Breast epithelium (tissue), 4 donors: ENCODE measurements at regions not wholly inside any gene's neighbourhood (a gene's known extent, or its start where the extent isn't known, plus 50 kb on each side); places are given as distances from the start of the nearest gene placed in this dataset.

Experiments used
- DNase-seq, 2 donors: peaks; one replicate each; pipeline ENCODE4 v3.0.0-alpha.2; 2019; ENCODE audit warnings: low spot score in 2 of 2
- H3K27ac ChIP-seq, 2 donors: fragments of 200-600 bp; sonication (generic) in 1 of 2; one replicate each; pipeline ENCODE4 v1.5.1; 2016 to 2019; ENCODE audit warnings: mild to moderate bottlenecking in 1 of 2
- H3K27me3 ChIP-seq, 2 donors: fragments of 200-600 bp; sonication (generic) in 1 of 2; one replicate each; pipeline versions ENCODE4 v1.5.1 to v1.6.0; 2017 to 2019; ENCODE audit warnings: control low read depth in 1 of 2, mild to moderate bottlenecking in 1 of 2
- H3K36me3 ChIP-seq: fragments of 200-600 bp; one replicate; pipeline ENCODE4 v1.5.1; 2019
- H3K4me1 ChIP-seq, 2 donors: fragments of 200-600 bp; sonication (generic); one replicate each; pipeline ENCODE4 v1.5.1; 2016 to 2019; ENCODE audit warnings: control low read depth in 1 of 2
- H3K4me3 ChIP-seq, 3 donors: fragments of 200-600 bp; sonication (generic); 1 replicate in 2 of 3; 2 replicates in 1 of 3; pipeline ENCODE4 v1.5.1; 2016 to 2019; ENCODE audit warnings: mild to moderate bottlenecking in 3 of 3, moderate library complexity in 2 of 3
- H3K9me3 ChIP-seq, 2 donors: fragments of 200-600 bp; sonication (generic) in 1 of 2; one replicate each; pipeline ENCODE4 v1.5.1; 2016 to 2019; ENCODE audit warnings: control low read depth in 1 of 2
- CTCF ChIP-seq, 3 donors: fragments of 450-650 bp; IDR thresholded peaks; one replicate each; pipeline ENCODE4 v1.5.1; 2016 to 2017; ENCODE audit warnings: antibody characterized with exemption in 3 of 3, mild to moderate bottlenecking in 3 of 3, moderate library complexity in 3 of 3
- POLR2A ChIP-seq: fragments of 450-650 bp; IDR thresholded peaks from one replicate; pipeline ENCODE4 v1.6.1; 2016; ENCODE audit warnings: antibody characterized with exemption, mild to moderate bottlenecking, moderate library complexity
- POLR2AphosphoS5 ChIP-seq, 3 donors: sonication (generic); formaldehyde crosslinking; IDR thresholded peaks; one replicate each; pipeline ENCODE4 v1.6.1; 2017; ENCODE audit warnings: antibody characterized with exemption in 3 of 3
- intact Hi-C: fragments of 100-400 bp; cut with DNase I; formaldehyde crosslinking; loops from one replicate; pipeline ENCODE4 v1.15.1; 2023; ENCODE audit warnings: low total_unique reads

DNA sequence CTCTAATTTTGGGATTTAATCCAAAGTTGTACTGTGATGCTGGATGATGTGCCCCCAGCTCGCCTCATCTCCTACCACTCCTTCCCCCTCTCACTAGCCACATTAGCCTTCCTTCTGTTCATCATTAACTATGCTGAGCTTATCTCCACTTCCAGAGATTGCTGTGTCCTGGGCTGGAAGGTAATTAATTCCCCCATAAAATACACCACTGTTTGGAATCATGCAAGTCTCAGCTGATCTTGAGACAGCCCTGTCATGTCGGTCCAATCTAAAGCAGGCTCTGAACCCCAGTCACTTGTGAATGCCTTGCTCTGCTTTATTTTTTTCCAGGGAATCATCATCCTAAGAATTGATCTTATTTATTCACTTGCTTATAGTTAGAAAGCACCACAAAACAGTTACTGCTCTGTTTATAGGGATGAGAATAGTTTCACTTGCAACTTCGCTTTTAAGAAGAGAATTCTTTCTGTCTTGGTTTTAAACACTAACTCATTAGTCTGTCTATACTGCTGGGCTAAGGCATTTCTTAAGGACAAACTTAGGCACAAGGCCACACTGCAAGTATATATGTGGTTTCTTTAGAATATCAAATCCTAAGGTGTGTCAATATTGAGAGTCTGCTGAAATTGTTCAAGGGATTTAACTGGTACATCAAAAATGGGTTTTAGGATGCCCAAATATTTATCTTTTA, 341.1 kb upstream of the SEMA3A start:
- intact Hi-C loops = loop anchor here (2.0 kb wide), 1 partner anchor 41 kb away; no protein-coding TSS in a partner anchor
- no peak overlapping the region for H3K4me3 ChIP-seq
- no peaks in the 10 kb centered on the region for H3K4me1 ChIP-seq
- TF ChIP-seq POLR2AphosphoS5 (IDR thresholded peaks at IDR 0.05) = no peak
- TF ChIP-seq CTCF (IDR thresholded peaks at IDR 0.05) = no peak
- no peak for TF ChIP-seq POLR2A
- no peaks in the 10 kb centered on the region for H3K27me3 ChIP-seq
- H3K27ac ChIP-seq = no peak overlapping the region
- DNase-seq = no peak
- H3K9me3 ChIP-seq = no peaks in the 10 kb centered on the region
- no peaks in the 10 kb centered on the region for H3K36me3 ChIP-seq

- TF ChIP-seq CTCF (IDR thresholded peaks at IDR 0.05) (no peak), POLR2A (no peak), POLR2AphosphoS5 (IDR thresholded peaks at IDR 0.05) (no peak)
- Histone ChIP-seq H3K4me1 (no peaks in the 10 kb centered on the region), H3K27me3 (no peaks in the 10 kb centered on the region), H3K4me3 (no peak overlapping the region), H3K9me3 (no peaks in the 10 kb centered on the region), H3K36me3 (no peaks in the 10 kb centered on the region), H3K27ac (no peak overlapping the region)
- DNase-seq = no peak
- intact Hi-C loops = no loop called here
Observed at GRCh38 chr7:84533182-84533581, 338.6 kb upstream of the SEMA3A start.

DNA sequence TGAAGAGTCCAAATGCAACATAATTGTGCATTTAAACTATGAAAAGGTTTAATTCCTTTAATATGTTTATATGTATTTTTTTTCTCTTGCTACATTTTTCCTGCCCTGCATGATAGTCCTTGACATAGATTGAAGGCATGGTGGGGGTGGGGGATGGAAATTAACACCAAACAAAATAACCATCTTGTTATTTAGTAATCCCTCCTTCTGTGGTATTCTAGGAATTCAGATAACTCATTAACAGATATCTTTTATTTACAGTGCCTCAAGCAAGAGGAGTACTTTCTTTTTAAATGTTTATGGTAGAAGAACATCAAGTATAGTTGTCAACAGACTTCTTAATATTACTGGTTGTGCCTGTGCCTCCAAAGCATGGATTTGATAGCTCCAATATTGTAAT, 337.6 kb upstream of the SEMA3A start:
- H3K4me1 ChIP-seq = no peaks in the 10 kb centered on the region
- intact Hi-C loops = no loop called here
- no peak overlapping the region for H3K27ac ChIP-seq
- DNase-seq = no peak
- H3K9me3 ChIP-seq = no peaks in the 10 kb centered on the region
- H3K36me3 ChIP-seq = no peaks in the 10 kb centered on the region
- H3K27me3 ChIP-seq = no peaks in the 10 kb centered on the region
- no peak for TF ChIP-seq POLR2A
- TF ChIP-seq POLR2AphosphoS5 (IDR thresholded peaks at IDR 0.05) = no peak
- no peak for TF ChIP-seq CTCF (IDR thresholded peaks at IDR 0.05)
- no peak overlapping the region for H3K4me3 ChIP-seq

DNA sequence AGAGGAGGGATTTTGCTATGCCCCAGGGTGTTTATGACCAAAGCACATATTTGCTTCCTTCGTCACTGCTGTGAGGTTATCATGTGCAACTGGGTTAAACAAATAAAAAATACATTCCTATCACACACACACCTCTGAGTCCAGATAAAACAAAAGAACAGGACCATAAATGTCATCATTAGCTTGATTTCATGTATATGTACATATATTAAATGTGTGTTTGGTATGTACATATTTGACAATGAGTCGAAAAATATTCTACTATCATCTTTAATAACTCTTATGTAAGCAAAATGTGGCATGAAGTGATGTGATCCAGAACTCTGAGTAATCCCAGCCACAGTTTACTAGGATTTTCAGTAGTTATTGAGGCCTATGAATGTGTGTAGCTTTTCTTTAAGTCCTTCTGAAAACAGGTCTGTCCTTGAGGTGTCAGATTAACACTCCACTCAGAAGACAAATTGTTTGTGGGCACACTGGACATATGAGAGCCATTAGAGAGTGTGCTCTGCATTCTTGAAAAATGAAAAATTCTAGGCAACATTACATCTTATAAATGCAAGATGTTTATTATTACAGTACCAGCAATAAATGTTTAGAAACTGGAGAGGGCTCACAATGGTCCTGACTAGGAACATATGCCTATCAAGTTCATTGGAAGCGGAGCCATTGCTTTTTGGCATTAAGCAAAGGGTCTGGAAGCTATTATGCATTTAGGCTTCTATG, 335.1 kb upstream of the SEMA3A start:
- H3K4me3 ChIP-seq = no peak overlapping the region
- TF ChIP-seq POLR2A = no peak
- no peak for TF ChIP-seq POLR2AphosphoS5 (IDR thresholded peaks at IDR 0.05)
- no peak for TF ChIP-seq CTCF (IDR thresholded peaks at IDR 0.05)
- no peaks in the 10 kb centered on the region for H3K9me3 ChIP-seq
- intact Hi-C loops = no loop called here
- no peak for DNase-seq
- no peak overlapping the region for H3K27ac ChIP-seq
- no peaks in the 10 kb centered on the region for H3K4me1 ChIP-seq
- no peaks in the 10 kb centered on the region for H3K27me3 ChIP-seq
- H3K36me3 ChIP-seq = no peaks in the 10 kb centered on the region

DNA sequence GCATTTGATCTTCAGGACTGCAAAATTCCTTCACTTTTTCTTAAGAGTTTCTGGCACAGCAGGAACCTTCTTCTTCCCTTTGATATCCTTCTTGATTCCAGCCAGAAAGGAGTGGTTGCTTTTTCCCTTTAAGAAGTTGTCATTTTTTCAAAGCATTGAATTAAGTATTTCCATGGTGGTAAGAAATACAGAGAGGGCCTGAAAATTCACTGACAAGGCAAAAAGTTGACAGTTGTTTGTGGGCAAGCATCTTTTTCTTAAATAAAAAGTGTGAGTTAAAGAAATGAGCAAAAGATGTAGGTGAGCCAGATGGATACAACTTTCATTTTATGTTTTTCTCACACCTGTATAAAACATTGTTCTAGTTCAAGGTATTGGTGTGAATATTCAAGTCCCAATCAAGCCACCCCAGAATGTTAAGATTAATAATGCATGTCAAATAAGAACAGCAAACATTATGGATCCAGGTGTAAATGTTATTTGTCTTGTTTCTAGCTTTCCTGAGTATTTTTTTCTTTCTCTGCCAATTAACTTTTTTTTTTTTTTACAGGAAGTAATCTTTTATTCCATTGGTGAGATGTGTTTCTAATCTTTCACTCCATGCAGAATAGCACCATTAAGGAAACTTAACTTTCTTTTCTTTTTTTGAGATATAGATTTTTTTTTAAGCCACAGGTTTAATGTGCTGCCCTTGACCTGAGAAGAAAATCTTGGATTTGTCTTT, 334.3 kb upstream of the SEMA3A start:
- H3K36me3 ChIP-seq = no peaks in the 10 kb centered on the region
- H3K9me3 ChIP-seq = no peaks in the 10 kb centered on the region
- no peak for TF ChIP-seq CTCF (IDR thresholded peaks at IDR 0.05)
- no peak for TF ChIP-seq POLR2A
- TF ChIP-seq POLR2AphosphoS5 (IDR thresholded peaks at IDR 0.05) = no peak
- DNase-seq = no peak
- H3K27ac ChIP-seq = no peak overlapping the region
- H3K27me3 ChIP-seq = no peaks in the 10 kb centered on the region
- intact Hi-C loops = no loop called here
- H3K4me1 ChIP-seq = no peaks in the 10 kb centered on the region
- no peak overlapping the region for H3K4me3 ChIP-seq
